Retinal pigment epithelial cell (primary cell): ENCODE measurements at regions not wholly inside any gene's neighbourhood (a gene's known extent, or its start where the extent isn't known, plus 50 kb on each side); places are given as distances from the start of the nearest gene placed in this dataset.

Source experiments
- DNase-seq: peaks from one replicate; pipeline ENCODE4 v3.0.0-alpha.2; 2010; ENCODE audit warnings: low read depth
- H3K4me3 ChIP-seq: 2 replicates; pipeline ENCODE4 v1.5.1; 2011; ENCODE audit warnings: mild to moderate bottlenecking, low read length, control low read depth, moderate library complexity
- TF ChIP-seq, protein P1 (sequence below): conservative IDR thresholded peaks from 2 replicates; pipeline ENCODE4 v1.5.1; 2011; ENCODE audit warnings: low read depth, low read length, control low read depth, inconsistent platforms

DNA sequence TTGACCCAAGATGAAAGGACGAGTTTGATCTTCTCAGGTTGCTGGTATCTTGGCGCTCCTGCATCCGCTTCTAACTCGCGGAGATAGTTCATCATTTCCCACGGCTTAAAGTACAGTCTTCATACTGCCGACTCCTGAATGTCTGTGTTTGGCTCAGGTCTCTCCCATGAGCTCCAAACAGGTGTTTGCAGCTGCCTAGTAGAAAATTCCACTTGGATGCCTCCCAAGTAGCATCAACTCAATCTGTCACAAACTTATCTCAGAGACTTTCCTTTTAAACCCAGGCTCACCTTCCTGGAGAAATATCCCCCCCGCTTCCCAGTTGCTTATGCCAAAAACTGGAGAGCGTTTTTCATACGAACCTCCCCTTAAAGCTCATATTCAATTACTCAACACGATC is 986.5 kb downstream of the TBC1D22A start:
- no peak overlapping the region for H3K4me3 ChIP-seq
- no peak for DNase-seq
- TF ChIP-seq, protein P1, sequence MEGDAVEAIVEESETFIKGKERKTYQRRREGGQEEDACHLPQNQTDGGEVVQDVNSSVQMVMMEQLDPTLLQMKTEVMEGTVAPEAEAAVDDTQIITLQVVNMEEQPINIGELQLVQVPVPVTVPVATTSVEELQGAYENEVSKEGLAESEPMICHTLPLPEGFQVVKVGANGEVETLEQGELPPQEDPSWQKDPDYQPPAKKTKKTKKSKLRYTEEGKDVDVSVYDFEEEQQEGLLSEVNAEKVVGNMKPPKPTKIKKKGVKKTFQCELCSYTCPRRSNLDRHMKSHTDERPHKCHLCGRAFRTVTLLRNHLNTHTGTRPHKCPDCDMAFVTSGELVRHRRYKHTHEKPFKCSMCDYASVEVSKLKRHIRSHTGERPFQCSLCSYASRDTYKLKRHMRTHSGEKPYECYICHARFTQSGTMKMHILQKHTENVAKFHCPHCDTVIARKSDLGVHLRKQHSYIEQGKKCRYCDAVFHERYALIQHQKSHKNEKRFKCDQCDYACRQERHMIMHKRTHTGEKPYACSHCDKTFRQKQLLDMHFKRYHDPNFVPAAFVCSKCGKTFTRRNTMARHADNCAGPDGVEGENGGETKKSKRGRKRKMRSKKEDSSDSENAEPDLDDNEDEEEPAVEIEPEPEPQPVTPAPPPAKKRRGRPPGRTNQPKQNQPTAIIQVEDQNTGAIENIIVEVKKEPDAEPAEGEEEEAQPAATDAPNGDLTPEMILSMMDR = no peak

DNA sequence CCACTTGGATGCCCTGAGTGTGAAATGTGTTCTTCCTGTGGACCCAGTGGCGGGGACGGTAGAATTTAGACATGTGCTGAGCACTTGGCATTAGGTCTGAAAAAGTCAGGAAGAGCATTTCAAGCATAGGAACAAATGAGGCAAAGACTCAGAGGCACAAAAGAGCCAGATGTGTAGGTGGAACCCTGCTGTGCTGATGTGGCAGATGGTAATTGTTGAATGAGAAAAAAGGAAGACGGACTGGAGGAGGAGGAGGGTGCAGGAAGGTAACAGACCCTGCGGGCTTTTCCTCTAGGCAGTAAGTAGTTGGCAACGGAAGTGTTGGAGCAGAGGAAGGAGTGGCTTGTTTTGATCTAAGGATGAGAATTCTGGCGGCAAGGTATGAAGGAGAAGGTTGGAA is 985.8 kb downstream of the TBC1D22A start:
- no peak overlapping the region for H3K4me3 ChIP-seq
- no peak for DNase-seq
- TF ChIP-seq, protein P1 = no peak

DNA sequence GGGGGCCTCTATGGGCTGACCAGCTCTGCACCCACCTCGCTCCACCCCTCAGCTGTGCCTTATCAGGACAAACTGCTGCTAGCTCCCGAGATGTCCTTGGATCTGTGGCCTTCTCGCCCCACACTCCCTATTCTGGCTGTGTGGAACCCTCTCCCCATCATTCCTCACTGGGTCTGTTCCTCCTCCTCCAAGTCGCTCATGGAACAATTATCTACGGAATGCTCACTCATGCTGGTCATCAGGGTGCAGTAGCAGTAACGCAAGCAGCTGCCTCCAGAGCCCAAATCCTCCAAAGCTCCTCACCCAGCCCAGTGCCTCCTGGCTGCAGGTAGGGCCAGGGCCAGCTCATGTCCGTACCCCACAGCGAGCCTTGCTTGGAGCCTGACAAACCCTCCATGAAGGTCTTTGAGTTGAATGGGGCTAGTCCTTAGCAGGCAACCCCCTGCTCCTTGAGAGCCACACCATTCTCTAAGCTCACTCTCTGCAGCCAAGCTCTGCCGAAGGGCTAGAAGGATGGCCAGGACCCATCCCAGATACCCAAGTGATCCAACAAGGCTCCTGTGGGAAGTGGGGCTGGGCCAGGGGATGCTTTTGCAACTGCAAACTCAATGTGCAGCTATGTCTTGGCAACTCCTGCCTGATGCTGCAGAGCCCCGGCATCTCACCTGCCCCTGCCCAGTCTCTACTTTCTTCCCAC is 977.8 kb downstream of the TBC1D22A start:
- TF ChIP-seq, protein P1 = no peak
- H3K4me3 ChIP-seq = no peak overlapping the region
- DNase-seq = no peak

DNA sequence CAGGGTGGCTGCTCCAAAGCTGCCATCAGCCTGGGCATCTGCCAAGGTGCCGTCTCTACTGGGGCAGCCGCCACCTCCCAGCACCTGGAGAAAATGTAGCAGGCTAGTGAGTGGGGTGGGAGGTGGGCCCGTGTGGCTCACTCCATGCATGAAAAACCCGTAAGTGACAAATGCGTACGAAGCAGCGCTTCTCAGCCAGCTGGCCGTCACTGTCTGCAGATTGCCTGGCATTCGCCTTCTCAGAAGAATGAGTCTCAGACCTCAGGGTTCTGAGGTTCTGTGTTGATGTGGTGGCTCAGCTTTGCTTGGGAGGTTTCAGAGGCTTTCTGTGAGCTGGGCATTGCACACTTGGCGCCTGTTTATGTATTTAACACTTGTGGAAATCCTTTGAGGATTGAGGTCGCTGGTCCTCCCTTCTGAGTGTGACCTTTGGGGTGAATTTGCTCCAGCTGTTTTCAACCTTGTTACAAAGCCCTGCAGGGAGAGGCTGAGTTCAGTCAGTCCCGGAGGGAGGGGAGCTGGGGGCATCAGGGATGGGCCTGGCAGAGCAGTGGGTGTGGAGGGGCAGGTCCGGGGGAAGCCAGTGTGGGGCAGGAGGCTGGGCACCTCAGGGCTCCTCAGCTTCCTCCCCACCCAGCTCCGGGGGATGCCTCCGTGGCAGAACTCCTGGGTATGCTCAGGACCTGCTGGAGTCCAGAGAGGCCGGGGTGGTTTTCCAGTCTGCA is 977.0 kb downstream of the TBC1D22A start:
- H3K4me3 ChIP-seq = no peak overlapping the region
- TF ChIP-seq, protein P1 = no peak
- DNase-seq = no peak

DNA sequence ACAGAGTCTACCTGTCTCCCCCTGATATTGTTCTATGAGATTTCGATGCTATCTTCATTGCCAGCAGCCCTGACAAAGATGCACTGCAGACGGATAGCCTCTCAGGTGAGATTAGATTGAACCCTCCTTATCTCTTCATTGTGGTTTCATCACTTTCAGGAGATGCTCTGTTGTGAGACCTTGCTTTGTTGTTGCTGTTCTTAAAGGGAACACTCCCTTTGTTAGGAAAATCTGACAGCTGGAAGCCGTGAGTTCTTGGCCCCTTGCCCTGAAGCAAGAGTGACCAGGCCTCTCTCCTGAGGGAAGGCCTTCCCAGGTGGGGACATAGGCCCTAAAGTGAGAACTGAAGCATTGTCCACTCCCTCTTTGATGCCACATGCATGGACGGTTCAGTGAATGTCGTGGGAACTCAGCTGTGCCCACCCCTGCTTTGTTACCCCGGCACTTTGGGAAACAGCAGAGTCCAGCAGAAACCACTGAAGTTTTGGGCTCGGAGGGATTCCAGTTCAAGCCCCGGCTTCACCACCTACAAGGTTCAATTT is 976.1 kb downstream of the TBC1D22A start:
- no peak overlapping the region for H3K4me3 ChIP-seq
- TF ChIP-seq, protein P1 = no peak
- no peak for DNase-seq

DNA sequence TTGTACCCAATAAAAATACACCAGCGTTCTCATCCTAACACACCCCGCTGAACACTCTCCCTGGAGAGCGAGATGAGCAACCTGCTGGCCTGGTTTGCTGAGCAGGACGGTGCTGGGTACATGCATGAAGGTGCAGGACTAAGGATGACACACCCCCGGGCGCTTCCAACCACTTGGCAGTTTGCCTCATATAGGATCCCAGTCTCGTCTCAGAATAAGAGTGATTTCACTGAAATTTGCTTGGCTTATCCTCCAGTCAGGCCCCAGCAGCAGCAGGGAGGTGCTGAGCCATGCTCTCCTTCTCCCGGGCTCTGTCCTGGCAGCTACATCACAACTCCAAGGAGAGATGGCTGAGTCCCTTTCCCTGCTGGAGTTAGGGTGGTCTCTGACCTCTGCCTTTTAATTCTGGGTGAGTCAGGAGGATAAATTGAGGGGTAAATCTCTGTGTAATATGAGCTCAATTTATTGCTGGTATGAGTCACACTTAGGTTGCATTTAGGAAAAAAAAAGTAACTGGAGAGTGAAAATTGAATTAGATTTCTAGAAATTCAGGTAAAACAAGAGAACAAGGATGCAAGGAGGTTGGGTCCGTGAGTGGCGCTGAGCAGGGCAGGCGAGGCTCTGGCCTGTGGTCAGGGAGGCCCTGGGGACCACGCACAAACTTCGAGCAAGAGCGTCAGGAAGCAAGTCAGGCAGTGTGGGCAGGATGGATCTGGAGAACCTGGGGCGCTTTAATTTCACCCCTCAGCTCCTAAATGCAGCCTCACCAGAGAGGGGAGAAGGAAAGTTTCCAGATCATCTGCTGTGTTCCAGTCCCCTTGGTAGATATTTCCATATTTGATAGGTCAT is 974.0 kb downstream of the TBC1D22A start:
- TF ChIP-seq, protein P1 = no peak
- H3K4me3 ChIP-seq = no peak overlapping the region
- no peak for DNase-seq
